ENCODE measurements at regions not wholly inside any gene's neighbourhood (a gene's known extent, or its start where the extent isn't known, plus 50 kb on each side); places are given as distances from the start of the nearest gene placed in this dataset.

GRCh38 chr13:89950225-89950624, 1397.3 kb upstream of the MIR17HG start:
- Histone ChIP-seq H3K4me1 (ENCODE audit: insufficient read depth, insufficient read length) (no peaks in the 10 kb centered on the region), H3K9me3 (ENCODE audit: insufficient read depth, low read length) (no peaks in the 10 kb centered on the region), H3K4me3 (ENCODE audit: insufficient read length, low read depth) (no peak overlapping the region), H3K9ac (ENCODE audit: insufficient read length, low read depth) (no peak overlapping the region), H3K27me3 (ENCODE audit: insufficient read depth, insufficient read length) (no peaks in the 10 kb centered on the region), H3K36me3 (ENCODE audit: insufficient read depth, insufficient read length, low read length) (no peaks in the 10 kb centered on the region)
- no peak for DNase-seq (ENCODE audit: low read depth, low spot score)
- TF ChIP-seq ZNF274 (IDR thresholded peaks at IDR 0.05; ENCODE audit: low read depth, low read length) (no peak), SUZ12 (IDR thresholded peaks at IDR 0.05; ENCODE audit: extremely low read depth, insufficient read depth, insufficient read length) (no peak), YY1 (IDR thresholded peaks at IDR 0.05; ENCODE audit: insufficient read depth, insufficient read length) (no peak)

GRCh38 chr13:89951341-89951740, 1396.1 kb upstream of the MIR17HG start:
- Histone ChIP-seq H3K9ac (ENCODE audit: insufficient read length, low read depth) (no peak overlapping the region), H3K27me3 (ENCODE audit: insufficient read depth, insufficient read length) (no peaks in the 10 kb centered on the region), H3K4me1 (ENCODE audit: insufficient read depth, insufficient read length) (no peaks in the 10 kb centered on the region), H3K9me3 (ENCODE audit: insufficient read depth, low read length) (no peaks in the 10 kb centered on the region), H3K36me3 (ENCODE audit: insufficient read depth, insufficient read length, low read length) (no peaks in the 10 kb centered on the region), H3K4me3 (ENCODE audit: insufficient read length, low read depth) (no peak overlapping the region)
- TF ChIP-seq SUZ12 (IDR thresholded peaks at IDR 0.05; ENCODE audit: extremely low read depth, insufficient read depth, insufficient read length) = no peak
- TF ChIP-seq ZNF274 (IDR thresholded peaks at IDR 0.05; ENCODE audit: low read depth, low read length) = no peak
- no peak for TF ChIP-seq YY1 (IDR thresholded peaks at IDR 0.05; ENCODE audit: insufficient read depth, insufficient read length)
- DNase-seq (ENCODE audit: low read depth, low spot score) = no peak

GRCh38 chr13:89953581-89953980, 1393.9 kb upstream of the MIR17HG start:
- H3K36me3 ChIP-seq (ENCODE audit: insufficient read depth, insufficient read length, low read length) = no peaks in the 10 kb centered on the region
- H3K4me3 ChIP-seq (ENCODE audit: insufficient read length, low read depth) = no peak overlapping the region
- DNase-seq (ENCODE audit: low read depth, low spot score) = no peak
- no peak overlapping the region for H3K9ac ChIP-seq (ENCODE audit: insufficient read length, low read depth)
- H3K9me3 ChIP-seq (ENCODE audit: insufficient read depth, low read length) = no peaks in the 10 kb centered on the region
- H3K27me3 ChIP-seq (ENCODE audit: insufficient read depth, insufficient read length) = no peaks in the 10 kb centered on the region
- TF ChIP-seq ZNF274 (IDR thresholded peaks at IDR 0.05; ENCODE audit: low read depth, low read length) (no peak), YY1 (IDR thresholded peaks at IDR 0.05; ENCODE audit: insufficient read depth, insufficient read length) (no peak), SUZ12 (IDR thresholded peaks at IDR 0.05; ENCODE audit: extremely low read depth, insufficient read depth, insufficient read length) (no peak)
- no peaks in the 10 kb centered on the region for H3K4me1 ChIP-seq (ENCODE audit: insufficient read depth, insufficient read length)

- no peaks in the 10 kb centered on the region for H3K4me1 ChIP-seq (ENCODE audit: insufficient read depth, insufficient read length)
- no peaks in the 10 kb centered on the region for H3K27me3 ChIP-seq (ENCODE audit: insufficient read depth, insufficient read length)
- TF ChIP-seq YY1 (IDR thresholded peaks at IDR 0.05; ENCODE audit: insufficient read depth, insufficient read length) (no peak), ZNF274 (IDR thresholded peaks at IDR 0.05; ENCODE audit: low read depth, low read length) (no peak), SUZ12 (IDR thresholded peaks at IDR 0.05; ENCODE audit: extremely low read depth, insufficient read depth, insufficient read length) (no peak)
Observed at GRCh38 chr13:89955773-89956172, 1391.7 kb upstream of the MIR17HG start.

GRCh38 chr13:89959074-89959473, 1388.4 kb upstream of the MIR17HG start:
- no peaks in the 10 kb centered on the region for H3K36me3 ChIP-seq (ENCODE audit: insufficient read depth, insufficient read length, low read length)
- no peak overlapping the region for H3K4me3 ChIP-seq (ENCODE audit: insufficient read length, low read depth)
- no peaks in the 10 kb centered on the region for H3K27me3 ChIP-seq (ENCODE audit: insufficient read depth, insufficient read length)
- no peaks in the 10 kb centered on the region for H3K9me3 ChIP-seq (ENCODE audit: insufficient read depth, low read length)
- DNase-seq (ENCODE audit: low read depth, low spot score) = no peak
- TF ChIP-seq SUZ12 (IDR thresholded peaks at IDR 0.05; ENCODE audit: extremely low read depth, insufficient read depth, insufficient read length) (no peak), YY1 (IDR thresholded peaks at IDR 0.05; ENCODE audit: insufficient read depth, insufficient read length) (no peak), ZNF274 (IDR thresholded peaks at IDR 0.05; ENCODE audit: low read depth, low read length) (no peak)
- no peak overlapping the region for H3K9ac ChIP-seq (ENCODE audit: insufficient read length, low read depth)
- no peaks in the 10 kb centered on the region for H3K4me1 ChIP-seq (ENCODE audit: insufficient read depth, insufficient read length)

More at GRCh38 chr13:89955773-89956172, 1391.7 kb upstream of the MIR17HG start:
- Histone ChIP-seq H3K9ac (ENCODE audit: insufficient read length, low read depth) (no peak overlapping the region), H3K36me3 (ENCODE audit: insufficient read depth, insufficient read length, low read length) (no peaks in the 10 kb centered on the region), H3K4me3 (ENCODE audit: insufficient read length, low read depth) (no peak overlapping the region), H3K9me3 (ENCODE audit: insufficient read depth, low read length) (no peaks in the 10 kb centered on the region)
- DNase-seq (ENCODE audit: low read depth, low spot score) = no peak

- H3K36me3 ChIP-seq (ENCODE audit: insufficient read depth, insufficient read length, low read length) = no peaks in the 10 kb centered on the region
- TF ChIP-seq SUZ12 (IDR thresholded peaks at IDR 0.05; ENCODE audit: extremely low read depth, insufficient read depth, insufficient read length) = no peak
- no peak for TF ChIP-seq YY1 (IDR thresholded peaks at IDR 0.05; ENCODE audit: insufficient read depth, insufficient read length)
- no peak for TF ChIP-seq ZNF274 (IDR thresholded peaks at IDR 0.05; ENCODE audit: low read depth, low read length)
- H3K27me3 ChIP-seq (ENCODE audit: insufficient read depth, insufficient read length) = no peaks in the 10 kb centered on the region
- H3K9ac ChIP-seq (ENCODE audit: insufficient read length, low read depth) = no peak overlapping the region
- H3K9me3 ChIP-seq (ENCODE audit: insufficient read depth, low read length) = no peaks in the 10 kb centered on the region
- H3K4me1 ChIP-seq (ENCODE audit: insufficient read depth, insufficient read length) = no peaks in the 10 kb centered on the region
- DNase-seq (ENCODE audit: low read depth, low spot score) = no peak
- no peak overlapping the region for H3K4me3 ChIP-seq (ENCODE audit: insufficient read length, low read depth)
Observed at GRCh38 chr13:89965252-89965651, 1382.2 kb upstream of the MIR17HG start.

GRCh38 chr13:89966524-89966923, 1381.0 kb upstream of the MIR17HG start:
- TF ChIP-seq ZNF274 (IDR thresholded peaks at IDR 0.05; ENCODE audit: low read depth, low read length) (no peak), SUZ12 (IDR thresholded peaks at IDR 0.05; ENCODE audit: extremely low read depth, insufficient read depth, insufficient read length) (no peak), YY1 (IDR thresholded peaks at IDR 0.05; ENCODE audit: insufficient read depth, insufficient read length) (no peak)
- H3K4me3 ChIP-seq (ENCODE audit: insufficient read length, low read depth) = no peak overlapping the region
- no peaks in the 10 kb centered on the region for H3K9me3 ChIP-seq (ENCODE audit: insufficient read depth, low read length)
- no peaks in the 10 kb centered on the region for H3K4me1 ChIP-seq (ENCODE audit: insufficient read depth, insufficient read length)
- no peaks in the 10 kb centered on the region for H3K27me3 ChIP-seq (ENCODE audit: insufficient read depth, insufficient read length)
- no peaks in the 10 kb centered on the region for H3K36me3 ChIP-seq (ENCODE audit: insufficient read depth, insufficient read length, low read length)
- H3K9ac ChIP-seq (ENCODE audit: insufficient read length, low read depth) = no peak overlapping the region
- DNase-seq (ENCODE audit: low read depth, low spot score) = no peak
